Transverse colon (tissue), 4 donors: ENCODE measurements at regions not wholly inside any gene's neighbourhood (a gene's known extent, or its start where the extent isn't known, plus 50 kb on each side); places are given as distances from the start of the nearest gene placed in this dataset.

Experiments used
- DNase-seq: peaks from one replicate; pipeline ENCODE4 v3.0.0-alpha.2; 2019
- H3K27ac ChIP-seq, 4 donors: fragments of 200-600 bp; sonication (generic); 2 replicates each; pipeline ENCODE4 v1.5.1; 2016 to 2018; ENCODE audit warnings: inconsistent platforms in 4 of 4
- H3K27me3 ChIP-seq: fragments of 200-600 bp; sonication (generic); 2 replicates; pipeline ENCODE4 v1.5.1; 2017; ENCODE audit warnings: inconsistent platforms
- H3K36me3 ChIP-seq, 4 donors: fragments of 200-600 bp; sonication (generic); 2 replicates each; pipeline ENCODE4 v1.5.1; 2017 to 2019; ENCODE audit warnings: inconsistent platforms in 4 of 4
- H3K4me1 ChIP-seq, 4 donors: fragments of 200-600 bp; sonication (generic); 2 replicates each; pipeline ENCODE4 v1.5.1; 2017 to 2020; ENCODE audit warnings: inconsistent platforms in 4 of 4
- H3K4me3 ChIP-seq, 4 donors: fragments of 200-600 bp; sonication (generic); 1 replicate in 1 of 4; 2 replicates in 3 of 4; pipeline versions ENCODE4 v1.5.1 to v1.6.1; 2017 to 2019; ENCODE audit warnings: inconsistent platforms in 4 of 4
- H3K9me3 ChIP-seq, 2 donors: fragments of 200-600 bp; sonication (generic); 2 replicates each; pipeline ENCODE4 v1.5.1; 2017 to 2019; ENCODE audit warnings: inconsistent platforms in 2 of 2
- EP300 ChIP-seq: sonication (generic); formaldehyde crosslinking; IDR thresholded peaks from one replicate; pipeline ENCODE4 v1.6.1; 2017; ENCODE audit warnings: antibody characterized with exemption, low read depth
- POLR2A ChIP-seq: fragments of 450-650 bp; IDR thresholded peaks from one replicate; pipeline ENCODE4 v1.6.1; 2016; ENCODE audit warnings: antibody characterized with exemption, mild to moderate bottlenecking, moderate library complexity
- POLR2AphosphoS5 ChIP-seq, 3 donors: sonication (generic); formaldehyde crosslinking; IDR thresholded peaks; one replicate each; pipeline ENCODE4 v1.6.1; 2016; ENCODE audit warnings: antibody characterized with exemption in 3 of 3
- WGBS, 2 donors: methylation state at CpG; one replicate each; pipeline ENCODE4 v1.1.5; 2018; ENCODE audit warnings: low coverage in 1 of 2; 5-methylcytosine and 5-hydroxymethylcytosine counted together
- in situ Hi-C, 4 donors: fragments of 200-750 bp; cut with MboI; loops; one replicate each; pipeline versions ENCODE4 v1.15.0 to v1.15.1; 2017; ENCODE audit warnings: low sequenced_read_pairs in 3 of 4, low pct_ligation_motif_present in 1 of 4, low pct_unique_long_range_greater_than_20kb in 1 of 4
- intact Hi-C: fragments of 100-400 bp; cut with DNase I; formaldehyde crosslinking; loops from one replicate; pipeline ENCODE4 v1.15.1; 2023; ENCODE audit warnings: low total_unique reads
- TF ChIP-seq, protein P1 (sequence below), 5 experiments: fragments of 200-600 bp in 3 of 5; fragments of 450-650 bp in 2 of 5; sonication (generic) in 3 of 5; IDR thresholded peaks; 1 replicate in 2 of 5; 2 replicates in 3 of 5; pipeline ENCODE4 v1.5.1; 2016 to 2017; ENCODE audit warnings: antibody characterized with exemption in 5 of 5, inconsistent platforms in 3 of 5, mild to moderate bottlenecking in 2 of 5, moderate library complexity in 1 of 5

DNA sequence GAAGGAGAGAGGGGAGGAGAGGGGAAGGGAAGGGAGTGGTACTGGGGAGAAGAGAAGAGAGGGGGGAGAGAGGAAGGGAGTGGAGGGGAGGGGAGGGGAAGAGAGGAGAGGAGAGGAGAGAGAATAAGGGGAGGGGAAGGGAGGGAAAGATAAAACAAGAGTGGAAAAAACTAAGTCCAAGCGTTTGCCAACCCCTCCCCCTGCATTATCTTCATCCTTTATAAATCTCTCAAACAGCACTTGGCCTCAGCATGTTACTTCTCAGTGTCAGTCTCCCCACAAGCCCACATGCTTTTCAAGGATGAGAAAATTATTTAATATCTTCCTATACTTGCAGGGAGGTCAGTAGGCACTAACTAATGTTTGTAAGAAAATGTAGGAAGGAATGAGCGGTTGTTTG, 204.5 kb downstream of the LSM5 start:
- in situ Hi-C loops (loop anchor here in 1 of 4 donors (25.0 kb wide), 1 partner anchor 98 kb away; no protein-coding TSS in a partner anchor), intact Hi-C loops (no loop called here)
- Histone ChIP-seq H3K27me3 (no peaks in the 10 kb centered on the region), H3K27ac (no peak overlapping the region), H3K9me3 (no peaks in the 10 kb centered on the region), H3K36me3 (no peaks in the 10 kb centered on the region), H3K4me1 (no peaks in the 10 kb centered on the region), H3K4me3 (no peak overlapping the region)
- DNase-seq: no peak
- no peak for TF ChIP-seq POLR2A
- TF ChIP-seq, protein P1, sequence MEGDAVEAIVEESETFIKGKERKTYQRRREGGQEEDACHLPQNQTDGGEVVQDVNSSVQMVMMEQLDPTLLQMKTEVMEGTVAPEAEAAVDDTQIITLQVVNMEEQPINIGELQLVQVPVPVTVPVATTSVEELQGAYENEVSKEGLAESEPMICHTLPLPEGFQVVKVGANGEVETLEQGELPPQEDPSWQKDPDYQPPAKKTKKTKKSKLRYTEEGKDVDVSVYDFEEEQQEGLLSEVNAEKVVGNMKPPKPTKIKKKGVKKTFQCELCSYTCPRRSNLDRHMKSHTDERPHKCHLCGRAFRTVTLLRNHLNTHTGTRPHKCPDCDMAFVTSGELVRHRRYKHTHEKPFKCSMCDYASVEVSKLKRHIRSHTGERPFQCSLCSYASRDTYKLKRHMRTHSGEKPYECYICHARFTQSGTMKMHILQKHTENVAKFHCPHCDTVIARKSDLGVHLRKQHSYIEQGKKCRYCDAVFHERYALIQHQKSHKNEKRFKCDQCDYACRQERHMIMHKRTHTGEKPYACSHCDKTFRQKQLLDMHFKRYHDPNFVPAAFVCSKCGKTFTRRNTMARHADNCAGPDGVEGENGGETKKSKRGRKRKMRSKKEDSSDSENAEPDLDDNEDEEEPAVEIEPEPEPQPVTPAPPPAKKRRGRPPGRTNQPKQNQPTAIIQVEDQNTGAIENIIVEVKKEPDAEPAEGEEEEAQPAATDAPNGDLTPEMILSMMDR (IDR thresholded peaks at IDR 0.05): no peak
- no peak for TF ChIP-seq POLR2AphosphoS5 (IDR thresholded peaks at IDR 0.05)
- TF ChIP-seq EP300: no peak
- WGBS, 2 donors: 39 to 53% methylated on average over 2 of the region's 2 CpGs

DNA sequence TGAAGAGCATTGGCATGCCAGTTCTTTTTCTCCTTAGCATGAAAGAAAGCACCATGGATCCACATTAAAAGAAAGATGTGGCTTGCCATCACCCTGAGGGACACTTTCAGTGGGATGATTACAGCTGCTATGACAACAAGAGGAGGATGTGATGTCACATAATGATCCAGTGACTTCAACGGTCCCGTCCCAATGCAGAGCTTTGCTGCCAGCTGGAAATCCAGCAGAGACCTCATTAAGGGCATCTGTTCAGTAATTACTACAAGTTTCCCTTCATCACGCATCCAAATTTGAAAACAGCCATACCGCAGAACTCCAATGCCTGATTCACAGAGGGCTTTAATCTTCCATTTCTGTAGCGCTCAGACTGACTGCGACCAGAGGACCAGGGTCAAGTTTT, 206.6 kb downstream of the LSM5 start:
- no peaks in the 10 kb centered on the region for H3K9me3 ChIP-seq
- H3K4me3 ChIP-seq: no peak overlapping the region
- in situ Hi-C loops: loop anchor here in 1 of 4 donors (25.0 kb wide), 1 partner anchor 96 kb away; no protein-coding TSS in a partner anchor
- TF ChIP-seq, protein P1 (IDR thresholded peaks at IDR 0.05): no peak
- no peak for TF ChIP-seq POLR2A
- no peak for TF ChIP-seq EP300
- TF ChIP-seq POLR2AphosphoS5 (IDR thresholded peaks at IDR 0.05): no peak
- WGBS, 2 donors: 82 to 91% methylated on average over 4 to 6 of the region's 6 CpGs
- no peaks in the 10 kb centered on the region for H3K36me3 ChIP-seq
- intact Hi-C loops: no loop called here
- H3K27me3 ChIP-seq: no peaks in the 10 kb centered on the region
- no peak for DNase-seq
- H3K4me1 ChIP-seq: no peaks in the 10 kb centered on the region
- no peak overlapping the region for H3K27ac ChIP-seq

DNA sequence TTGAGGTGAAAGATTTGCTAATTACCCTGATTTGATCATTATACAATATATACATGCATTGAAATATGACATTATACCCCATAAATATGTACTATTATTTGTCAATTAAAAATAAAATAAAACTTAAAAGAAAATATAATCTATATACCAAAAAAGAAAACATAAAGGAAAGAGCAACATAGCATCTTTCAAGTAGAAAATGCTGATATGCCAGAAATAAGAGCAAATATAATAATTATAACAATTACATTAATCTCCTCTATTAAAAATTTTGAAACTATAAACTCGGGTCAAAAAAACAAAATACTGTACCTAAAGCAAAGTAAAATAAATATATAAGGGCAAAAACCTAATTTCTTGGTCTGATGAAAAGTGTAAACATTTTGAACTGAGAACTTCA, 209.3 kb upstream of the PDE1C start:
- no peaks in the 10 kb centered on the region for H3K36me3 ChIP-seq
- intact Hi-C loops: loop anchor here (5.0 kb wide), 1 partner anchor 508 kb away; no protein-coding TSS in a partner anchor
- H3K9me3 ChIP-seq: no peaks in the 10 kb centered on the region
- no peak for DNase-seq
- H3K27ac ChIP-seq: no peak overlapping the region
- WGBS, 2 donors: 38 to 62% methylated on average over 1 of the region's 1 CpG
- TF ChIP-seq EP300 (no peak), POLR2AphosphoS5 (IDR thresholded peaks at IDR 0.05) (no peak)
- no peaks in the 10 kb centered on the region for H3K27me3 ChIP-seq
- H3K4me1 ChIP-seq: no peaks in the 10 kb centered on the region
- no peak overlapping the region for H3K4me3 ChIP-seq
- in situ Hi-C loops: loop anchor here in 1 of 4 donors (25.0 kb wide), 1 partner anchor 92 kb away; no protein-coding TSS in a partner anchor

DNA sequence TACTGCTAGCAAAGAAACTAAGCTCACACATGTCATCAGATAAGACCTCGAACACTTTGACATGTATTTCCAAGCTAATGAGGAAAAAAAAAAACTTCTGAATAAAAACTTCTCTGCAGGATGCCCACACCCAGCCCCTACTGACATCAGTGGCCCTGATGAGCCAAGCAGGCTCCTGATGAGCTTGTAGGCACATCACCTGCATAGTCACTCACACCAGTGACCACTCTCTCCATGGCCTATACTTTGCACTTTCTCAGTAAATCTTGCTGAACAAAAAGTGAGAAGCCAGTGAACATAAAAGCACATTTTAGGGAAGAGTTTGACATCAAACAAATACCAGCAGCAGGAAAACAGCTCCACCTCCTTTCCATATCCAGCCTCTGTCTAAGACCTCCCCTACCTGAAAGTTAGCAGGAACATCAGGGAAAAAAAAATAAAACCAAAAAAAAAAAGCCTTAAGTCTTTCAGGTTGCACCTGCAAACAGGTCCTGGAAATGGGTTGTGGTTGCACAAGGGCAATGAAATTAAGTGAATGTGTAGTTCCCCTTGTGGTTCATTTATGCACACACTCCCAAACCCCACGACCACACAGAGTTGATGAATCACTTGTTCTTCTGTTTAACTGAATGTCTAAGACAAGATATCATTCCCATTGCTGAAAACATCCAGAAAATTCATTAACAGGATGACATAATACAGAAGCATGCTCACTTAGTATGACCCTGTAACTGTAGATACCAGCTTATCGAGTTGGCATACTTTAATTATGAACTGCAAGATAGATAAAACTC, 205.2 kb upstream of the PDE1C start:
- H3K27me3 ChIP-seq: no peaks in the 10 kb centered on the region
- no peak for DNase-seq
- WGBS, 2 donors: 0 to 49% methylated on average over 2 to 3 of the region's 3 CpGs
- no peaks in the 10 kb centered on the region for H3K9me3 ChIP-seq
- in situ Hi-C loops (loop anchor here in 1 of 4 donors (25.0 kb wide), 1 partner anchor 88 kb away; no protein-coding TSS in a partner anchor), intact Hi-C loops (loop anchor here (5.0 kb wide), 1 partner anchor 512 kb away; no protein-coding TSS in a partner anchor)
- no peaks in the 10 kb centered on the region for H3K4me1 ChIP-seq
- H3K36me3 ChIP-seq: no peaks in the 10 kb centered on the region
- H3K27ac ChIP-seq: no peak overlapping the region
- TF ChIP-seq EP300: no peak
- TF ChIP-seq, protein P1 (IDR thresholded peaks at IDR 0.05): no peak
- no peak for TF ChIP-seq POLR2A
- no peak overlapping the region for H3K4me3 ChIP-seq
